NCI-H526 treated with DMSO at 0.1 percent for 48 hours (cell line): ENCODE measurements at regions not wholly inside any gene's neighbourhood (a gene's known extent, or its start where the extent isn't known, plus 50 kb on each side); places are given as distances from the start of the nearest gene placed in this dataset.

Experiments used
- DNase-seq: peaks from one replicate; lab custom pipeline; 2025; lab: John Stamatoyannopoulos, UW

DNA sequence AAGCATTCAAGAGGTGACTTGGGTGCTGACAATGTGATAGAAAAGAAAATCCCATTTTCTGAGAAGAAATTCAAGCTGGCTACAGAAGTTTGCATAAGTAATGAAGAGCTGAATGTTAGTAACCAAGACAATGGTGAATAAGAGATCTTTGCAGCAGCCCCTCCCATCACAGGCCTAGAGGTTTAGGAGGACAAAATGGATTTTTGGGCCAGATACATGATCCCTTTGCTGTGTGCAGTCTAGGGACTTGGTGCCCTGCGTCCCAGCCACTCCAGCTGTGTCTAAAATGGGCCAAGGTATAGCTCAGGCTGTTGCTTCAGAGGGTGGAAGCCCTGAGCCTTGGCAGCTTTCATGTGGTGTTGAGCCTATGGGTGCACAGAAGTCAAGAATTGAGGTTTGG lies 107.0 kb upstream of the EPHA5 start:
- DNase-seq: no peak

GRCh38 chr4:65773636-65774035 lies 103.3 kb upstream of the EPHA5 start:
- DNase-seq: no peak

- DNase-seq: no peak
These were observed 77.1 kb upstream of the EPHA5 start for GRCh38 chr4:65747386-65747785.

DNA sequence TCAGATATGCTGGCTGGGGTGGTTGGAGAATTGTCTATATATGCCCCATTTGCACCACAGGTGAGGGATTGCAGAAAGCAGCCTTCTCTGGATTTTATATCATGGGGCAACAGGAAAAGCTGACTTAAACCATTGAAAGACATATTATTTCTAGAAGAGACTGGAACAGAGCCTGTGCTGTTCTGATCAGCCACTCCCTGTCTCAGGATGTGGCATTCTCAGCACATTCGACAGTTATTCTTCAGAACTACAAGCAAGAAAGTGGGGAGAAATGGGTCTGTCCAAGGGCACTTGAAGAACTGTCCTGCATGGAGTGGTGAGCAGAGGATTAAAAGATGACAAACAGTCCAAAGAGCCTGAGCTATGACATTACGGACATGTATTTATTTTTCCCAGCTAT lies 67.8 kb upstream of the EPHA5 start:
- DNase-seq: no peak

DNA sequence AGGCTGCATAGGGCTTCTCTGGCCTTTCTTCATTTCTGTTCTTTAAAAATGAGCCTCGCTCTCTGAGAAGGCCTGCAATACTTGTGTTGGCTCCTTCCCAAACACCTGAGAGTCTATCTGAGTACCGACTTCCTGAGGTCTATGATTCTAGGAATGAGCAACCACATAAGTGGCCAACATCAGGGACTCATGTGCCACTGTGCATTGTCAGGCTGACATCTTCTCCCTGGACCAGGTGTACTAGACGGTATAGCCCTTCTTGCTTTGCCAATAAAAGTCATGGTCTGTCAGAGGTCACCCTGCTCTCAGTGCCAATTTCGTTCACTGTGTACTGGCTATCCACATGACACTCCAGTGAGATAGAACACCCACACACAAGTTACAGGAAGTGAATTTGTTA lies 67.4 kb upstream of the EPHA5 start:
- DNase-seq: no peak

GRCh38 chr4:65724973-65725372 lies 54.7 kb upstream of the EPHA5 start:
- DNase-seq: no peak
